K562 (cell line): ENCODE measurements at regions not wholly inside any gene's neighbourhood (a gene's known extent, or its start where the extent isn't known, plus 50 kb on each side); places are given as distances from the start of the nearest gene placed in this dataset.

Experiments
- ATF1 ChIP-seq, 2 experiments: fragments of 450-650 bp in 1 of 2; IDR thresholded peaks; 2 replicates each; pipeline ENCODE4 v1.6.1; 2016; ENCODE audit warnings: missing compliant biosample characterization in 1 of 2, missing genetic modification characterization in 1 of 2
- CBX1 ChIP-seq: sonication (generic); IDR thresholded peaks from 2 replicates; pipeline ENCODE4 v1.6.1; 2016; ENCODE audit warnings: antibody characterized with exemption, low read depth, mild to moderate bottlenecking
- CC2D1A ChIP-seq: fragments of 450-650 bp; IDR thresholded peaks from 2 replicates; pipeline ENCODE4 v1.6.1; 2017; ENCODE audit warnings: mild to moderate bottlenecking
- FIP1L1 ChIP-seq: fragments of 200-400 bp; formaldehyde crosslinking; IDR thresholded peaks from 2 replicates; pipeline ENCODE4 v1.6.1; 2018; ENCODE audit warnings: mild to moderate bottlenecking, low read depth, low read length; ENCODE audit not compliant: poor library complexity, severe bottlenecking
- HDAC2 ChIP-seq: fragments of 450-650 bp; IDR thresholded peaks from 2 replicates; pipeline ENCODE4 v1.6.1; 2016; ENCODE audit warnings: mild to moderate bottlenecking
- NCOA6 ChIP-seq: fragments of 450-650 bp; IDR thresholded peaks from 2 replicates; pipeline ENCODE4 v1.6.1; 2017; ENCODE audit warnings: mild to moderate bottlenecking
- NR3C1 ChIP-seq: sonication (generic); formaldehyde crosslinking; IDR thresholded peaks from 2 replicates; pipeline ENCODE4 v1.8.1; 2022; ENCODE audit warnings: missing genetic modification reagents
- POLR2H ChIP-seq: IDR thresholded peaks from 2 replicates; pipeline ENCODE4 v1.6.1; 2016; ENCODE audit warnings: missing genetic modification characterization, low read depth, mild to moderate bottlenecking, control low read depth, missing compliant biosample characterization, moderate library complexity
- RAD51 ChIP-seq: fragments of 450-650 bp; IDR thresholded peaks from 2 replicates; pipeline ENCODE4 v1.7.1; 2016; ENCODE audit warnings: low read depth, mild to moderate bottlenecking, borderline replicate concordance
- RBFOX2 ChIP-seq: fragments of 200-400 bp; formaldehyde crosslinking; IDR thresholded peaks from 2 replicates; pipeline ENCODE4 v1.6.1; 2017; ENCODE audit warnings: low read depth, mild to moderate bottlenecking, low read length, moderate library complexity
- RNF2 ChIP-seq: sonication (generic); IDR thresholded peaks from 2 replicates; pipeline ENCODE4 v1.6.1; 2016
- SLC30A9 ChIP-seq: fragments of 250-450 bp; sonication (Bioruptor Pico); IDR thresholded peaks from 2 replicates; pipeline ENCODE4 v1.8.0; 2022; ENCODE audit warnings: mild to moderate bottlenecking, moderate library complexity
- ZSCAN32 ChIP-seq: fragments of 450-650 bp; formaldehyde crosslinking; IDR thresholded peaks from 2 replicates; pipeline ENCODE4 v1.4.0; 2020; ENCODE audit warnings: mild to moderate bottlenecking, moderate library complexity
- TF ChIP-seq, protein P1 (sequence below), 2 experiments: fragments of 450-650 bp; formaldehyde crosslinking in 1 of 2; IDR thresholded peaks; 2 replicates each; pipeline versions ENCODE4 v1.4.0 to v1.6.1; 2014 to 2020; ENCODE audit warnings: mild to moderate bottlenecking in 2 of 2, borderline replicate concordance in 1 of 2, low read depth in 1 of 2
- TF ChIP-seq, protein P2 (sequence below): sonication (generic); formaldehyde crosslinking; IDR thresholded peaks from 2 replicates; pipeline ENCODE4 v1.5.0; 2020; ENCODE audit warnings: missing genetic modification reagents
- TF ChIP-seq, protein P3 (sequence below): fragments of 250-450 bp; sonication (Bioruptor Pico); IDR thresholded peaks from 2 replicates; pipeline ENCODE4 v1.8.0; 2022; ENCODE audit warnings: inconsistent platforms, mild to moderate bottlenecking, moderate library complexity, borderline replicate concordance
- TF ChIP-seq, protein P4 (sequence below): fragments of 450-650 bp; IDR thresholded peaks from 2 replicates; pipeline ENCODE4 v1.6.1; 2016; ENCODE audit warnings: low read depth, mild to moderate bottlenecking, moderate library complexity
- TF ChIP-seq, protein P5 (sequence below): sonication (generic); formaldehyde crosslinking; IDR thresholded peaks from 2 replicates; pipeline ENCODE4 v1.8.0; 2022; ENCODE audit warnings: mild to moderate bottlenecking, missing genetic modification reagents

DNA sequence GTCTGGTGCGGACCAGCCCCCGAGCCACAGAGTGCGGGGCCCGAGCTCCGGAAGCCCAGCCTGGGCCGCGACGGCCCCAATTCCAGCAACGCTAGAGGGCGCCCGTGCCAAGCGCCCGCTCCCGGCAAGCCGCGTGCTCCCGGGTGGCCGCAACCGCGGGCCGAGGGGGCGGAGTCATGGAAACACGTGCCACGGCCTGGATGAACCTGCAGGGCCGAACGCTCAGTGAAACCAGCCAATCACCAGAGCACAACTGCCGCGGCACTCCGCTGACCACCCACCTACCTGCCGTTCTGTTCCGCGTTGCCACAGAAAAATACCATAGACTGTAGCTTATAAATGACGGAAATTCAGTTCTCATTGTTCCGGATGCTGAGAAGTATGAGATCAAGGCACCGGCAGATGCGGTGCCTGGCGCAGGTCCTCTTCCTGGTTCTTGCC is 85.7 kb upstream of the FOXC1 start (continued):
- TF ChIP-seq, protein P1, sequence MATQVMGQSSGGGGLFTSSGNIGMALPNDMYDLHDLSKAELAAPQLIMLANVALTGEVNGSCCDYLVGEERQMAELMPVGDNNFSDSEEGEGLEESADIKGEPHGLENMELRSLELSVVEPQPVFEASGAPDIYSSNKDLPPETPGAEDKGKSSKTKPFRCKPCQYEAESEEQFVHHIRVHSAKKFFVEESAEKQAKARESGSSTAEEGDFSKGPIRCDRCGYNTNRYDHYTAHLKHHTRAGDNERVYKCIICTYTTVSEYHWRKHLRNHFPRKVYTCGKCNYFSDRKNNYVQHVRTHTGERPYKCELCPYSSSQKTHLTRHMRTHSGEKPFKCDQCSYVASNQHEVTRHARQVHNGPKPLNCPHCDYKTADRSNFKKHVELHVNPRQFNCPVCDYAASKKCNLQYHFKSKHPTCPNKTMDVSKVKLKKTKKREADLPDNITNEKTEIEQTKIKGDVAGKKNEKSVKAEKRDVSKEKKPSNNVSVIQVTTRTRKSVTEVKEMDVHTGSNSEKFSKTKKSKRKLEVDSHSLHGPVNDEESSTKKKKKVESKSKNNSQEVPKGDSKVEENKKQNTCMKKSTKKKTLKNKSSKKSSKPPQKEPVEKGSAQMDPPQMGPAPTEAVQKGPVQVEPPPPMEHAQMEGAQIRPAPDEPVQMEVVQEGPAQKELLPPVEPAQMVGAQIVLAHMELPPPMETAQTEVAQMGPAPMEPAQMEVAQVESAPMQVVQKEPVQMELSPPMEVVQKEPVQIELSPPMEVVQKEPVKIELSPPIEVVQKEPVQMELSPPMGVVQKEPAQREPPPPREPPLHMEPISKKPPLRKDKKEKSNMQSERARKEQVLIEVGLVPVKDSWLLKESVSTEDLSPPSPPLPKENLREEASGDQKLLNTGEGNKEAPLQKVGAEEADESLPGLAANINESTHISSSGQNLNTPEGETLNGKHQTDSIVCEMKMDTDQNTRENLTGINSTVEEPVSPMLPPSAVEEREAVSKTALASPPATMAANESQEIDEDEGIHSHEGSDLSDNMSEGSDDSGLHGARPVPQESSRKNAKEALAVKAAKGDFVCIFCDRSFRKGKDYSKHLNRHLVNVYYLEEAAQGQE (IDR thresholded peaks at IDR 0.05; ENCODE audit: borderline replicate concordance) = peak; percentile 25; the same call in 1 of the 2 replicates
- TF ChIP-seq, protein P1 (CRISPR knock-in tag; IDR thresholded peaks at IDR 0.05; ENCODE audit: low read depth) = no peak
- TF ChIP-seq, protein P2, sequence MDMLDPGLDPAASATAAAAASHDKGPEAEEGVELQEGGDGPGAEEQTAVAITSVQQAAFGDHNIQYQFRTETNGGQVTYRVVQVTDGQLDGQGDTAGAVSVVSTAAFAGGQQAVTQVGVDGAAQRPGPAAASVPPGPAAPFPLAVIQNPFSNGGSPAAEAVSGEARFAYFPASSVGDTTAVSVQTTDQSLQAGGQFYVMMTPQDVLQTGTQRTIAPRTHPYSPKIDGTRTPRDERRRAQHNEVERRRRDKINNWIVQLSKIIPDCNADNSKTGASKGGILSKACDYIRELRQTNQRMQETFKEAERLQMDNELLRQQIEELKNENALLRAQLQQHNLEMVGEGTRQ (CRISPR knock-in tag) = peak; percentile 73
- TF ChIP-seq ZSCAN32 (CRISPR knock-in tag) (no peak), NCOA6 (no peak), NR3C1 (peak; percentile 66; the same call in 1 of the 2 replicates), SLC30A9 (CRISPR knock-in tag) (no peak), RNF2 (peak; percentile 69; the same call in 1 of the 2 replicates), CBX1 (0 out of 2 replicates have a peak, but pooled peaks have one; percentile 67), RBFOX2 (0 out of 2 replicates have a peak, but pooled peaks have one; percentile 33), HDAC2 (no peak), RAD51 (peak; percentile 47; the same call in 1 of the 2 replicates), FIP1L1 (peak; percentile 47), CC2D1A (no peak), ATF1 (CRISPR knock-in tag; IDR thresholded peaks at IDR 0.05) (no peak), ATF1 (tag; IDR thresholded peaks at IDR 0.05) (peak; percentile 25; the same call in 1 of the 2 replicates), POLR2H (no peak)
- TF ChIP-seq, protein P3, sequence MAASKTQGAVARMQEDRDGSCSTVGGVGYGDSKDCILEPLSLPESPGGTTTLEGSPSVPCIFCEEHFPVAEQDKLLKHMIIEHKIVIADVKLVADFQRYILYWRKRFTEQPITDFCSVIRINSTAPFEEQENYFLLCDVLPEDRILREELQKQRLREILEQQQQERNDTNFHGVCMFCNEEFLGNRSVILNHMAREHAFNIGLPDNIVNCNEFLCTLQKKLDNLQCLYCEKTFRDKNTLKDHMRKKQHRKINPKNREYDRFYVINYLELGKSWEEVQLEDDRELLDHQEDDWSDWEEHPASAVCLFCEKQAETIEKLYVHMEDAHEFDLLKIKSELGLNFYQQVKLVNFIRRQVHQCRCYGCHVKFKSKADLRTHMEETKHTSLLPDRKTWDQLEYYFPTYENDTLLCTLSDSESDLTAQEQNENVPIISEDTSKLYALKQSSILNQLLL (CRISPR knock-in tag) = no peak
- TF ChIP-seq, protein P4, sequence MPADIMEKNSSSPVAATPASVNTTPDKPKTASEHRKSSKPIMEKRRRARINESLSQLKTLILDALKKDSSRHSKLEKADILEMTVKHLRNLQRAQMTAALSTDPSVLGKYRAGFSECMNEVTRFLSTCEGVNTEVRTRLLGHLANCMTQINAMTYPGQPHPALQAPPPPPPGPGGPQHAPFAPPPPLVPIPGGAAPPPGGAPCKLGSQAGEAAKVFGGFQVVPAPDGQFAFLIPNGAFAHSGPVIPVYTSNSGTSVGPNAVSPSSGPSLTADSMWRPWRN = 0 out of 2 replicates have a peak, but pooled peaks have one; percentile 39
- TF ChIP-seq, protein P5, sequence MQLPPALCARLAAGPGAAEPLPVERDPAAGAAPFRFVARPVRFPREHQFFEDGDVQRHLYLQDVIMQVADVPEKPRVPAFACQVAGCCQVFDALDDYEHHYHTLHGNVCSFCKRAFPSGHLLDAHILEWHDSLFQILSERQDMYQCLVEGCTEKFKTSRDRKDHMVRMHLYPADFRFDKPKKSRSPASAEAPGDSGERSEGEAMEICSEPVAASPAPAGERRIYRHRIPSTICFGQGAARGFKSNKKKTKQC = peak; percentile 88; the same call in 1 of the 2 replicates
